ENCODE measurements at regions not wholly inside any gene's neighbourhood (a gene's known extent, or its start where the extent isn't known, plus 50 kb on each side); places are given as distances from the start of the nearest gene placed in this dataset.

DNA sequence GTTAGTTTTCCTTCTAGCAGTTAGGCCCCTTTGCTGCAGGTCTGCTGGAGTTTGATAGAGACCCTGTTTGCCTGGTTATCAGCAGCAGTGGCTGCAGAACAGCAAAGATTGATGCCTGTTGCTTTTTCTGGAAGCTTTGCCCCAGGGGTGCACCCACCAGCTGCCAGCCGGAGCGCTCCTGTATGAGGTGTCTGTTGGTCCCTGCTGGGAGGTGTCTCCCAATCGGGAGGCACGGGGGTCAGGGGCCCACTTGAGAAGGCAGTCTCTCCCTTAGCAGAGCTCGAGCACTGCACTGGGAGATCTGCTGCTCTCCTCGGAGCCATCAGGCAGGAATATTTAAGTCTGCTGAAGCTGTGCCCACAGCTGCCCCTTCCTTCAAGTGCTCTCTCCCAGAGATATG, 825.3 kb upstream of the GRM7 start:
- Histone ChIP-seq H3K27me3 (ENCODE audit: insufficient read depth, low read length) (no peaks in the 10 kb centered on the region), H3K36me3 (ENCODE audit: insufficient read depth, low read length) (no peaks in the 10 kb centered on the region), H3K9ac (ENCODE audit: low read length) (no peak overlapping the region), H3K9me3 (ENCODE audit: insufficient read depth, low read depth, low read length) (peaks cover 11% of the 10 kb centered on the region), H3K4me1 (ENCODE audit: insufficient read depth, low read length) (no peaks in the 10 kb centered on the region), H2AFZ (ENCODE audit: low read depth, low read length) (no peak overlapping the region), H3K4me3 (ENCODE audit: insufficient read depth, low read depth, low read length) (no peak overlapping the region), H3K4me2 (ENCODE audit: low read length) (no peak overlapping the region), H3K79me2 (ENCODE audit: insufficient read depth, low read length) (no peaks in the 10 kb centered on the region), H3K27ac (ENCODE audit: low read depth, low read length) (no peak overlapping the region), H4K20me1 (ENCODE audit: insufficient read depth, low read length) (no peaks in the 10 kb centered on the region)
- no peak overlapping the region for H3K27ac Mint-ChIP-seq (ENCODE audit: unreplicated experiment)
- TF ChIP-seq EZH2 (IDR thresholded peaks at IDR 0.05; ENCODE audit: insufficient read depth, low read length) = no peak
- no peak for TF ChIP-seq CTCF (IDR thresholded peaks at IDR 0.05; ENCODE audit: insufficient read depth, low read depth, low read length)
- H3K4me1 Mint-ChIP-seq (ENCODE audit: low read depth, unreplicated experiment) = no peaks in the 10 kb centered on the region
- no peak overlapping the region for H3K4me3 Mint-ChIP-seq (ENCODE audit: unreplicated experiment)
- no peak for DNase-seq (ENCODE audit: low read depth)
- peaks cover 4% of the 10 kb centered on the region for H3K9me3 Mint-ChIP-seq (ENCODE audit: unreplicated experiment)
- FAIRE-seq = no peak
- no peaks in the 10 kb centered on the region for H3K36me3 Mint-ChIP-seq (ENCODE audit: low read depth, unreplicated experiment)
- H3K27me3 Mint-ChIP-seq (ENCODE audit: low read depth, unreplicated experiment) = no peaks in the 10 kb centered on the region

- TF ChIP-seq EZH2 (IDR thresholded peaks at IDR 0.05; ENCODE audit: insufficient read depth, low read length) = no peak
- no peak for TF ChIP-seq CTCF (IDR thresholded peaks at IDR 0.05; ENCODE audit: insufficient read depth, low read depth, low read length)
- Histone ChIP-seq H3K36me3 (ENCODE audit: insufficient read depth, low read length) (no peaks in the 10 kb centered on the region), H2AFZ (ENCODE audit: low read depth, low read length) (no peak overlapping the region), H4K20me1 (ENCODE audit: insufficient read depth, low read length) (no peaks in the 10 kb centered on the region), H3K9ac (ENCODE audit: low read length) (no peak overlapping the region), H3K4me2 (ENCODE audit: low read length) (no peak overlapping the region), H3K4me1 (ENCODE audit: insufficient read depth, low read length) (no peaks in the 10 kb centered on the region), H3K9me3 (ENCODE audit: insufficient read depth, low read depth, low read length) (peaks cover 11% of the 10 kb centered on the region), H3K27ac (ENCODE audit: low read depth, low read length) (no peak overlapping the region), H3K27me3 (ENCODE audit: insufficient read depth, low read length) (no peaks in the 10 kb centered on the region), H3K4me3 (ENCODE audit: insufficient read depth, low read depth, low read length) (no peak overlapping the region), H3K79me2 (ENCODE audit: insufficient read depth, low read length) (no peaks in the 10 kb centered on the region)
- Mint-ChIP-seq H3K9me3 (ENCODE audit: unreplicated experiment) (no peaks in the 10 kb centered on the region), H3K4me1 (ENCODE audit: low read depth, unreplicated experiment) (no peaks in the 10 kb centered on the region), H3K36me3 (ENCODE audit: low read depth, unreplicated experiment) (no peaks in the 10 kb centered on the region), H3K4me3 (ENCODE audit: unreplicated experiment) (no peak overlapping the region), H3K27me3 (ENCODE audit: low read depth, unreplicated experiment) (no peaks in the 10 kb centered on the region), H3K27ac (ENCODE audit: unreplicated experiment) (no peak overlapping the region)
- no peak for FAIRE-seq
- DNase-seq (ENCODE audit: low read depth) = no peak
Measured at GRCh38 chr3:6039971-6040370, 820.9 kb upstream of the GRM7 start.

DNA sequence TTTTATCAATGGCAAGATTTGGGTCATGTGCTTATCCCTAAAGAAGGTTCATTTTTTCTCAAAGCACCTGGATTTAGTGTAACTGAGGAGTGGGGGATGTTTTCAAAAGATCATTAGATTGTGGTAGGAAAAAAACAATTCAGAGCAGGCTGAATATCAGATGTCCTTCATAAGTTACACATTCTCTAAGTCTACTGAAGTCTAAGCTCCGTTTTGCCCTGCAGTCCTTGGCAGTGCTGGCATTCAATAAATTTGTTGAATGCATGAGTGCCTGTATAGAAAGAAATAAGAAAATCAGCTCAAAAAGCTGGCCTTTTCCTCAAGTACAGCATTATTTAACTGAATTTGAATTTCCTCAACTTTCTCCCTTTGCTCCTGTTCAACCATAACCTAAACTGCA, 819.0 kb upstream of the GRM7 start:
- no peak for TF ChIP-seq CTCF (IDR thresholded peaks at IDR 0.05; ENCODE audit: insufficient read depth, low read depth, low read length)
- TF ChIP-seq EZH2 (IDR thresholded peaks at IDR 0.05; ENCODE audit: insufficient read depth, low read length) = no peak
- Histone ChIP-seq H4K20me1 (ENCODE audit: insufficient read depth, low read length) (no peaks in the 10 kb centered on the region), H3K79me2 (ENCODE audit: insufficient read depth, low read length) (no peaks in the 10 kb centered on the region), H3K27ac (ENCODE audit: low read depth, low read length) (no peak overlapping the region), H3K9ac (ENCODE audit: low read length) (no peak overlapping the region), H3K36me3 (ENCODE audit: insufficient read depth, low read length) (no peaks in the 10 kb centered on the region), H2AFZ (ENCODE audit: low read depth, low read length) (no peak overlapping the region), H3K4me1 (ENCODE audit: insufficient read depth, low read length) (no peaks in the 10 kb centered on the region), H3K27me3 (ENCODE audit: insufficient read depth, low read length) (no peaks in the 10 kb centered on the region), H3K4me2 (ENCODE audit: low read length) (no peak overlapping the region), H3K4me3 (ENCODE audit: insufficient read depth, low read depth, low read length) (no peak overlapping the region), H3K9me3 (ENCODE audit: insufficient read depth, low read depth, low read length) (peaks cover 7% of the 10 kb centered on the region)
- no peak overlapping the region for H3K4me3 Mint-ChIP-seq (ENCODE audit: unreplicated experiment)
- FAIRE-seq (no peak), DNase-seq (ENCODE audit: low read depth) (no peak)
- H3K36me3 Mint-ChIP-seq (ENCODE audit: low read depth, unreplicated experiment) = no peaks in the 10 kb centered on the region
- H3K27me3 Mint-ChIP-seq (ENCODE audit: low read depth, unreplicated experiment) = no peaks in the 10 kb centered on the region
- no peak overlapping the region for H3K27ac Mint-ChIP-seq (ENCODE audit: unreplicated experiment)
- H3K9me3 Mint-ChIP-seq (ENCODE audit: unreplicated experiment) = no peaks in the 10 kb centered on the region
- H3K4me1 Mint-ChIP-seq (ENCODE audit: low read depth, unreplicated experiment) = no peaks in the 10 kb centered on the region
